AG10803 (cell line): ENCODE measurements at regions not wholly inside any gene's neighbourhood (a gene's known extent, or its start where the extent isn't known, plus 50 kb on each side); places are given as distances from the start of the nearest gene placed in this dataset.
A peak's percentile ranks its signal among the peaks of the same experiment; 100 is the strongest.
"Not testable (repeated sequence)": the region's sequence is repeated elsewhere in the genome, so short reads cannot be mapped to it uniquely, and the experiment has no call there.

Experiments used
- DNase-seq: peaks from one replicate; pipeline ENCODE4 v3.0.0; 2010; ENCODE audit warnings: low read depth
- H3K4me3 ChIP-seq: 2 replicates; pipeline ENCODE4 v1.5.1; 2011; ENCODE audit warnings: mild to moderate bottlenecking, low read length, control low read depth
- CTCF ChIP-seq: conservative IDR thresholded peaks from 2 replicates; pipeline ENCODE4 v1.5.1; 2011; ENCODE audit warnings: mild to moderate bottlenecking, low read length, control low read depth, inconsistent platforms

- no peak for DNase-seq
- no peak for TF ChIP-seq CTCF
- H3K4me3 ChIP-seq: no peak overlapping the region
Measured at GRCh38 chrX:138886769-138887168, 175.3 kb upstream of the FGF13 start.

GRCh38 chrX:138885886-138886285 is 174.4 kb upstream of the FGF13 start:
- H3K4me3 ChIP-seq: no peak overlapping the region
- DNase-seq: peak; percentile 37
- TF ChIP-seq CTCF: no peak

- H3K4me3 ChIP-seq, DNase-seq: not testable (repeated sequence)
Measured at GRCh38 chrX:138880293-138880692, 168.8 kb upstream of the FGF13 start.

- no peak overlapping the region for H3K4me3 ChIP-seq
- no peak for TF ChIP-seq CTCF
- peak; percentile 31 for DNase-seq
Measured at GRCh38 chrX:138877746-138878145, 166.2 kb upstream of the FGF13 start.

- no peak overlapping the region for H3K4me3 ChIP-seq
- DNase-seq: no peak
- TF ChIP-seq CTCF: no peak
Measured at GRCh38 chrX:138875472-138875871, 164.0 kb upstream of the FGF13 start.

- no peak overlapping the region for H3K4me3 ChIP-seq
- DNase-seq: no peak
- no peak for TF ChIP-seq CTCF
Measured at GRCh38 chrX:138874271-138874935, 162.9 kb upstream of the FGF13 start.

GRCh38 chrX:138873640-138874039 is 162.1 kb upstream of the FGF13 start:
- H3K4me3 ChIP-seq: not testable (repeated sequence)

GRCh38 chrX:138872537-138872936 is 161.0 kb upstream of the FGF13 start:
- TF ChIP-seq CTCF: no peak
- no peak overlapping the region for H3K4me3 ChIP-seq
- no peak for DNase-seq

More at GRCh38 chrX:138873640-138874039, 162.1 kb upstream of the FGF13 start:
- DNase-seq: not testable (repeated sequence)
